GM21619 (cell line): ENCODE measurements at regions not wholly inside any gene's neighbourhood (a gene's known extent, or its start where the extent isn't known, plus 50 kb on each side); places are given as distances from the start of the nearest gene placed in this dataset.

Experiments used
- ATAC-seq: cut with Tn5 transposase; IDR thresholded peaks from one replicate; pipeline ENCODE4 v1.9.1; 2021; ENCODE audit not compliant: unreplicated experiment

DNA sequence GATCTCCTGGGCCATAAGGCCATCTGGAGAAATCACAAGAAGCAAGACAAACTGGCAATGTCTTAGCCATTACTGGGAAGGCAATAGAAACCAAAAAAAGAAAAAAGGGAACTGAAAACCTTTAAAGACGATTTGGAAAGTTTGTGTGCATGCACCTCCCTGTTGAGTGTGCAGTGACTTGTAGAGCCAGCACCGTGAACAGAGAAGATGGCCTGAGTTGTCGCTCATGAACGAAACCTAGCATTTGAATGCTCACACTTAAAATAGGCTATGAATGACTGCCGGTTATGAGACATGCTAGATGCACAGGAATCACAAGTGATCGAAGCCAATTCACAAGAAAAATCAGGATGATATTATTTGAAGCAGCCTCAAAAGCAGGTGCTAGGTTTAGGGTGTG is 151.3 kb upstream of the ADO start:
- ATAC-seq, result peak; percentile 83

DNA sequence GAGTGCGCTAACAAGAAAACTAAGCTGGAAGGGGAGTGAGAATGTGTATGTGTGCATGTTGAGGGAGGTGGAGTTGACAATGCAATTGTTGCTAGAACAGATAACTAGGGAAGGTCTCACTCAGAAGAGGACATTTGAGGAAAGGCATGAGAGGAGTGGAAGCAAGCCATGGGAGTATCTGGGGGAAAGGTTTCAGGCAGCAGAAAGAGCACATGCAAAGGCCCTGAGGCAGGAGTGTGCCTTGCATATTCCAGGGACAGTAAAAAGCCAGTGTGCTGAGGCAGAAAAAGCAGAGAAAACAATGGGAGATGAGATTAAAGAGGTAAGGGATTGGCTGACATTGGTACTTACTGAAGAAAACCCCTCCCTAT is 149.6 kb upstream of the ADO start:
- ATAC-seq, result no peak

DNA sequence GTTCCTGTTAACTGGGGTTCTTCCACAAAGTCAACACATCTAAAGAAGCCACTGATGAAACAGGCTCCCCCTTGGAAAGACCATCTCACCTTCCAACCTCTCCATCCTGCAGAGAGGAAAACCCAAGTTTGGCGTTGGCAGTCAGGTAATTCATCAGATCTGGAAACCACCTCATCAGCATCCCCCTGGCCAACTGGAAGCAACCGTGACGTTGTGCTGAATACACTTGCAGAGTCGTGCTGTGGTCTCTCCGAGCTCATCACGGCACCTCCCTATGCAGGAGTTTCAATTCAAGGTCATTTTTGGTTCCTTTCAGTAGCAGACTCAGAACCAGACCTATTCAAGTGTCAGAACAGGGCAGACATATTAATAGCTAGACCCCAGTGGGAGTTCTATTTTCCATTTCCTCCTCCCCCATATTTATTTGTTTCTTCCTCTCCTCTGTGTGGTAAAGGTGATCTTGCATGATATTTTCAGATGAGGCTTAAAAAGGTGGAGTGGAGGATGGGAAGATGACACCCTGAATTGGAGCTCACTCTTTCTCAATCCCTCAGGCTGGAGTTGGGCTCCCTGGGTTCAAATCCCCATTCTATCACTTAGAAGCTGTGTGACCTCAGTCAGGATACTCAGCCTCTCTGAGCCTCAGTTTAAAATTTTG is 149.1 kb upstream of the ADO start:
- peak; percentile 82 for ATAC-seq

DNA sequence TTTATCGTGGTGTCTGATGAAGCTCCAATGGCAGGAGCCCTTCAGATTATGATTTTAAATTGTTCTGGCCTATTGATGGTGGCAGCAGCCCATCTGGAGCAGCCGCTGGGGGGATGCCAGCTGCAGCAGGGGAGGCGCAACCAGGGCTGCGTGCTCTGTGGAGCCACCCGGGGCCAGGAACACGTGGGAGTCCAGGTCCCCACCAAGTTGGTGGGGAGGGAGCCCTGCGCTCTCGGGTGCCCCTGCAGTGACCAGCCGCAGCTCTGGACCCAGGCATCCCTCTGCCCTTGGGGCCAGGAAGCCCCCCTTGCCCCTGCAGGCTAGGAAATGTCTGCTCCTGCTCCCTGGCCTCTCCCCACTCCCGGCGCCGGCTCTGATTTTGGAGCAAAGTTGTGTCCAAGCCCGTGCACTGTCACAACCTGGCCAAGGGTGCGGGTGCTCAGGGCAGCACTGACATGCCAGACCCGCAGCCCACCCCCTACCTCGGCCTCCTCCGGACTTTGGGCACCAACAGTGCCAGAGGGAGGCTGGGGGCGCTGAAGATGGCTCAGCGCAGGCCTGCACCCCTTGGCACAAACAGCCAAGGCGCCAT is 147.2 kb upstream of the ADO start:
- ATAC-seq, result no peak

DNA sequence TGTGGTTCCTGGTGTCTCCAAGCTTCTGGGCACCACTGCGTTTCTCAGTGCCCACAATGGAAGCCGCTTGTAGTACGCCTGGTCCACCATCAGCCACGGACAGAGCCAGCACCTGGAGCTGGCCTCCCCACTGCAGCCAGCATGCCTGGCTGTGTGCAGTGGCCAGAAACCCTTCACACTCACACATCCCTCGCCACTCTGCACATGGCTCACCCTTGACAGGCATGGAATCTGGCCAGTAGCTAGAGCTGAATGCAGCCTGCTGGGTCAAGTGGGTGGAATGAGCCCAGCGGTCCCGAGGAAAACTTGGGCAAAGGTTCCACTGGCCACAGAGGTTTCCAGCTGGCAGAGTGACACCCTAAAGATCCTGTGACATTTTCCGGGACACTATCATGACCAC is 146.0 kb upstream of the ADO start:
- no peak for ATAC-seq

DNA sequence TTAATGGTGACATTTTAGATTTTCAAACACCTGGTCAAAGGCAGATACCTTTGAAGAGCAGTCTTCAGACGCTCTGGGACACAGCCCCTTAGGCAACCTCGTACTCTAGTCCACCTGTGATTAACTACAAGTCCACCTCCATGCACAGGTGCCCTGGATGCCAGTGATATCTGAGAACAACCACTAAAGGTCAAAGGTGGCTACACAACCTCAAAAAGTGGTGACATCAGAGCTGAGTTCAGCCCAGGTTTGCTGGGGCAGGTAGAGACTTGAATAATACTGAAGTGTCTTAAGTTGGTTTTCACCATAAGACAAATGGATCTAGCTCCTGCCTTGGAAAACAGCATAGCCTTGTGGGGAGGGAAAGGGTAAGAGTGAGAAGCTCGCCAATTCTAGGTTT is 143.4 kb upstream of the ADO start:
- no peak for ATAC-seq

DNA sequence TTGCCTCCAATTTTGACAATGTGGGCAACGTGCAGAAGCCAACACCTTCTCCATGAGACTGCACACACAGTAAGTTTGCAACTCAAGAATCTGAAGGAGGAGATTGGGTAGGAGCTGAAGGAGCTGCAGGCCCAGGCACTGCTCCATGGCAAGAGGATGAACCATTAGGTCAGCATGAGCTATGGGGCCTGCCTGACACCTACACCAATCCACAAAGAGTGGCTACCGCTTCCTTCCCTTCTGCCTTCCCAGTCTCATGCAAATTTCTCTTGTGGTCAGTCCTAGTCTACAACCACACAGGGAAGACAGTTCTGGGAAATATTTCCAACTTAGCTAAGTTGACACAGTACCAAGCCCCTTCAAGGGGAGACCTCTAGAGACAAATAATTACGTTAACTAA is 142.0 kb upstream of the ADO start:
- ATAC-seq, result no peak

DNA sequence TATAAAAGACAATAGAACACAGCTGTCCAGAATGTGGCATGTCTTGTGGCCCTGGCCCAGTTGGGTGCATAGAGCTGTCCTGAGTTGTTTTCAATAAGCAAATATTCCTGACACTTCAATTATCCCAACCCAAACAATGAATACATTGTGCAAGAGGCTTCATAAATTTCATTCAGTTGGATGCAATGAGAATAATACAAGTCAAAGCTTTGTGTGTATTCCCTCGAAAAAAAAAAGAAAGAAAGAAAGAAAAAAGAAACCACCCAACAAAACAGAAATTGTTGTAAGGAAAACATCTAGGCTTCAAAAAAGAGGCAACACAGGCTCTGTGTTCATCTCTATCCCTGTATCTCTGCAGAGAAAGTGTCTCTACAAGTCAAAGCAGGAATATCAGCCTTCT is 138.7 kb upstream of the ADO start:
- ATAC-seq, result no peak

DNA sequence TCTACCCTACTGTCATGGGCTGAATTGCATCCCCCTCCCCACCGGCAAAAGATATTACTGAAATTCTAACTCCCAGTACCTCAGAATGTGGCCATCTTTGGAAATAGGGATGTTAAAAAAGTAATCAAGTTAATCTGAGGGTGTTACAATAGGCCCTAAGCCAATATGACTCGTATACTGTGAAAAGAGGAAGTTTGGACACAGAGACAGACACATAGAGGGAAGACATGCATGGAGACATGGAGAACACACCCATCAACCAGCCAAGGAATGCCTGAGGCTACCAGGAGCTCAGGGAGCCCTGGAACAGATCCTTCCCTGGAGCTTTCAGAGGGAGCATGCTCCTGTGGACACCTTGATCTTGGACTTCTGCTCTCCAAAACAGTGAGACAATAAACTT is 138.2 kb upstream of the ADO start:
- no peak for ATAC-seq

DNA sequence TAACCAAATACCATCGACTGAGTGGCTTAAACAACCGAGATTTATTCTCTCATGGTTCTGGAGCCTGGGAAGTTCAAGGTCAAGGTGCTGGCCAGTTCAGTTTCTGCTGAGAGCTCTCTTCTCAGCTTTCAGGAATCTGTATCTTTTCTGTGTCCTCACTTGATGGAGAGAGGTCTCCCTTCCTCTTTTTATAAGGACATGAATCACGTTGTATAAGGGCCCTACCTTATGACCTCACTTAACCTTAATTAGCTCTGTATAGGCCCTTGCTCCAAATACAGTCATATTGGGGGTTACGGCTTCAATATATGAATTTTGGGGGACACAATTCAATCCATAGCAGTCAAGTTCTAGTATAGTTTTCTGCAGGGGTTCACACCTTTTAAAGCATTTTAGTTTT is 135.2 kb upstream of the ADO start:
- no peak for ATAC-seq

DNA sequence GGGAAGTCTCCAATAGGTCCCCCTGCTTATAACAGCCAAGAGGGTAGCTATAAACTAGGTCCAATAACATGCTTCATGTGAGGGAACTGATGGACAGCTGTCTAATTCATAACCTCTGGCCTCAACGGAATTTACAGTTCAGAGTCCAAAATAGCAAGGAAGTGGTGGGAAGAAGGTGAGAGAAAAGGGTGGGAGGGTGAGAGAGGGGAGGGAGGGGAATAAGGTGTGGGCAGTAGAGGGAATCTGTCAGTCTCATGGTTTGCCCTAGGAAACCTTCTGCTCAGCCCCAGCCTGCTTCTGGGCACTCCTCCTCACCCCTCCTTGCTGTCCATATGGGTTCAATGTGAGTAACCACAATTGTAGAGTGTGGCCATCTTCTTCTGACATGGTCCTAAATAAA is 133.4 kb upstream of the ADO start:
- no peak for ATAC-seq

DNA sequence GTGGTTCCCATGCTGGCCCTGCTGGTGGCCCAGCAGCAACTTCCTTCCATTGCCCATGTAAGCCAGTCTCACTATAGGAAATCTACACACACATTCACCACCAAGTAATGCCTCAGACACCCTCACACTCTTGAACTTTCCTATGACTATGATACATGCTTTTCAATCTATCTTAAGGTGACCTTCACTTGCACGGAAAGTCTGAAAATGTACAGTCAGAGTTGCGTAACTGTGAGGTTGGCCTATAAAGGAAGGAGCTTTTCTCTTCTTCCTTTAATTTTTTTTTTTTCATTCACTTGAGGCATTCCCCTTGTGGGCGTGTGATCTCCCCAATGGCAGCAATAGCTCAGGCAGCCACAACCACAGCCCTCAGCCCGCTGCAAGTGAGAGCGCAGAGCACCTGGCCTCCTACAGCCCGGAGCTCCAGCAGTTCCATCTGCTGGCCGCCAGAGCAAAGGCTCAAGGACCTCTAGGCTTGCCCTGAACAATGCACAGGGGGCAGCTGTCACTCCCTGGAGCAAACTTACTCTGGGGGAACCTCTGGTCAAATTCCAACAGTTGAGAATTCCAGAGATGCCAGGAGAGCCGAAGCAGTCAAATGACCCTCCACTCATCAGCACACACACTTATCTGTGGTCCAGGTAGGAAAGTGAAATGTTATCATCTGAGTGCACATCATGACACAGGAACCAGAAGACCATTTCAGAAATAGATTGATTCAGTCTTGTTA is 123.1 kb upstream of the ADO start:
- peak; percentile 92 for ATAC-seq

DNA sequence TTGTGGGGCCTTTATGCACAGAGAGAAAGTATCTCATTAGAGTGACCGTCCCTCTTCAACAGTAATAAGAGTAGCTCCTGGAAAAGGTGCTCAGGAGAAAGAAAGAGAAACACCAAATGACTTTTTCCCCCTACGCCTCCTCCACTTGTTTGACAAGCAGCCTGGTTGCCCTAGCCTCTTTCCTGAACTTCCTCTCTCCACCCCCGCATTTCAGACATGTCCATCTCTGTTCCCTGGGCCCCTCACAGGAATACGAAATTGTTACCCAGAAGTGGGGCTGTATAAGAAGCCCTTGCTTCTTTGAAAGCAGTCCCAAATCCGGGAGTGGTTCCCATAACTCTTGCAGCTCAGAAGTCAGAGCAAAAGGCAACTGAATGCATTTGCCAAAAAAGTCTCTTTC is 119.6 kb upstream of the ADO start:
- no peak for ATAC-seq

DNA sequence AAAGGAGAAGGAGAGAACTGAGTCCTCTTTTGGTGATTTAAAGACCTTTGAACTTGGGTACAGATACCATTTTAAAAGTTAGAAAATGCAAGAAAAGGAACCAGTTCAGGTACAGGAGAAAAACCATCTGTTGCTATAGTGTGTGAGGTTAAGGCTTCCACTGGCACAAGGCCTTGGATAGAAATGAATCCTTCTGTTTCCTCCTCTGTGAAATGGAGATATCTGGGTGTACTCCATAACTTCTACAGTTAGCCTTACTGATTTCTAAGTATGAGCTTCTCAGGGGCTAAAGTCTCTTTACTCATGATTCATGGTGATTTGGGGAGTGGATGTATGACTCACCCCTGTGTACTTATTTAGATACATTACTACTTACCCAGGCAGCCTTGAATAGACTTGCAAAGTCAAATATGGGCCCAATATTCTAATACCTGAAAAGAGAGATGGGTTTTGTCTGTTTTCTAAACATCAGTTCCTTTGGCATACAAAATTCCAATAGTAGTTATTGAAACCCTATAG is 117.2 kb upstream of the ADO start:
- no peak for ATAC-seq

DNA sequence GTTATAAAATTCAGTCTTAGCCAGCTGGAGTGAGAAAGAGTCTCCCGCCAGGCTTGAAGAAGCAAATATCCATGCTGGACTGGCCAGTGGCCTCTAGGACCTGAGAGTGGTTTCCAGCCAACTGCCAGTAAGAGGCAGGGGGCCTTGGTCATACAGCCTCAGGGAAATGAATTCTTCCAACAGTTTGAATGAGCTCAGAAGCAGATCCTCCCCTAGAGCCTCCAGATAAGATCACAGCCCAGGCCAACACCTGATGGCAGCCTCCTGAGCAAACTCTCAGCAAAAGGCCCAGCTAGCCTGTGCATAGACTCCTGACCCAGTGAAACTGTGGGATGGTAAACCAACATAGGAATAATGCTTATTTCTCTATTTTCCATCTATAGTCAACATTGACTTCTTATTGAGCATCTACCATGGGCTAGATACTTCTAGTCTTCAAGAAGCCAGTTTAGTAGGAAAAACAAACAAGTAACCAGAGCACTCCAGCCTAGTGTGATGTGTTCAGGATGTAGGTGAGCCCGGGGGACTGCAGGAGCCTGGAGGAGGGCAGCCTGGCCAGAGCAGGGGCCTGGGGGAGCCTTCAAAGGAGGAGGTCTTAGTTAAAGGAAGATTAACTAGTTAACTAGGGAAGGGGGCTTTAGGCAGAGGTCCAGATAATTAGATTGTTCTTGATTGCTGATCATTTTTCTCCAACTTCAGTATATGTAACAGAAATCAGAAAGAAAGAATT is 115.4 kb upstream of the ADO start:
- no peak for ATAC-seq

DNA sequence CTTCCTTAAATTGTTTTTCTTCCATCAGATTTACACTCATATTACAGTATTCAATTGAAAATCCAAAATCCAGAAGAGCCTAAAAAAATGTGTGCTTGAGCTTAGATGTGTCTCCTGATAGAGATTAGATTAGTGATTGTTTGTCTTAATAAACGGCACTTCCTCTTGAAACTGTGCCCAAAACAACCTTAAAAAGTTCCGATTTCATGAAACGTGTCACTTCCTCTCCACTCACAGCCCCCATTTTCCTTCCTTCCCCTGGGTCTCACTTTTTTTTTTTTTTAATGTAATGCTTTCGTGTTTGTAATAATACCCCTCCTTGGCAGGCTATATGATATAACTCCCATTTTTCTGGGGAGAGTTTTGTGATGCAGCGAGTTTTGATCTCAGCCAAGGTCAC is 114.8 kb upstream of the ADO start:
- ATAC-seq, result peak; percentile 54

DNA sequence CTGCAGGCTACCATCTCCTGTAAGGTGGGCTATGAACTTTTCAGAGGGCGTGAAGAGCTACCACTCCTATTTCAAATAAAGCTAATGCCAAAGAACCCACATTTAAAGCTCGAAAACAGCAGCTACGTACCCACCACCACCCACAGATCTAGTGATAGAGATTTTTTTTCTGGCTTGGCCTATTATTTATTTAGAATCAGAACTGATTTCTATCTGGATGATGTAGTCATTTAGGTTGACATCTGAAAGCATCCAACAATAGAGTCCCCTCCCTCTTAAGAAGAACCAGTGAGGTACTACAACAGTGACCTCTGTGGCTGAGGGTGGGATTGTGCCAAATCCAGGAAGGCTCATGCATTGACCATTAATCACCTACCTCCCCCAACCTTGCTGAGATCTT is 113.8 kb upstream of the ADO start:
- no peak for ATAC-seq

DNA sequence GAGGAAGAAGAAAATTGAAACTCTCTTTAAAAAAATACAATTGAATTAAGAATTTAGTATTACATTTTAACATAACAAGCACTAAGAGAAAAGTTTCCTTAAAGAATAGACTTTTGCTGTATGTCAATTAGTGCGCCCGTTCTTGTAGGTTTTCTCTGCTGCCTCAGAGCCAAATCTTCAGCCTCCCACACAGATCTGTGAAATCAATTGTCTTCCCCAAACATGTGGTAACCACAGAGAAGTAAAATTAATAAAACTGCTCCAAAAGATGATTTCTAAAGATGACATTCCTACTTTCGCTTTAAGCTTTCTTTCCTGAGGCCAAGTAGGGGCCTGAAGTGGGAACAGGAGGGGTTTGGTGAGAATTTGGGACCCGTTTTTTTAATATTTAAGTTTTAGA is 113.2 kb upstream of the ADO start:
- no peak for ATAC-seq

DNA sequence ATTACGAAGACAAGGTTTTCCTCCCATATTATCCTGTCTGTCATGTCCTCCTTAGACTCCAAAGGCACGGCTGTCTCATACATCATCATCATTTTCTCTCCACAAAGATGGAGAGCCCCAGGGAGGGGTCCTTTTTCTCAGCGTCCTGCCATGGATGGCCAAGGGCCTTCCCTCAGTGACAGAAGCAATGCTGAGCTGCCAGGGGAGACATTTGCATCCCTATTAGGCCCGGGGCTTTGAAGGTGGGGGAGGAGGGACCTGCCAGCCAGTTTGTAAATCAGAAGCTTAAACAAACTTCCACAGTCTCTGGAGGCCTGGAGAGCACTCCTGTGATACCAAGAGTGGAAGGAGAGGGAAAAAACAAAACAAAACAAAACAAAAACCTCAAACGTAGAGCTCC is 112.4 kb upstream of the ADO start:
- no peak for ATAC-seq

DNA sequence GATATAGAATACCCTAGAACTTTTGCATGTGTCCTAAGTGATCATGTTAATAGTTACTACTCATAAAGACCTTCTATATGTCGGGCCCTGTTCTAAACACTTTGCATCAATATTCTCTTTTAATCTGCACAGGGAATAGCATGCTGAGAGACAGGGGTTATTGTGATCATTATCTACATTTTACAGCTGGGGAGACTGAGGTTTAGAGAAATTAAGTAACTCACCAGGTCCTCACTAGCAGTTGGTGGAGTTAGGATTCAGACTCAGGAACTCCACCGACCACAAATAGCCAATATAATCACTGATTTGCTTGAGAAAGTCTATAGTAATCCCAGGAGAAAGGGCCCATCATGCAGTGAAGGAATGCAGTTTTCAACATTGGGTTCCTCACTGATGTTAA is 111.2 kb upstream of the ADO start:
- no peak for ATAC-seq

DNA sequence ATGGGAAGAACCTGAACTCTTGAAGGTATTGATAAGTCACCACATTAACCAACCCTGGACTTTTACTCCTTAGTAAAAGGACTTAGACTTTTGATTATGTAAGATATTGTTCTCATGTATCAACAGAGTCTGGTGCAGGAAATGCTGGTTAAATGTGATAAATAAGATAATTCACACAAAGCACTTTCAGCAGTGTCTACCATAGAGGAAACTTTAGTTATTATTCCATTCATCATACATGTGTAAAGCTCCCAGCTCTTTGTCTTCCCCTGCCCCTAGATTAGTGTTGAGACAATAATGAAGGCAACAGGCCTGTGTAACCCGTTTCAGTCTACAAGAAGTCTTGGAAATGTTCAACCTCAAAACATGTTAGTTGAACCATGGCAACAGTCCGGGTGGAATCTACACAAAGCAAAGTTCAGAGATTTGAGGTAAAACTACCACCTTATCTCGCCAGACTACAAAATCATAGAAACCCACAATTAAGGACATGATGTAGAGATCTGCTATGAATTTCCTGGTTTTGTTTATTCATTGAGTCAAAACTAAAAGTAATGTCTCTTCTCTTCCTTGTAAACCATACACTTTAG is 109.9 kb upstream of the ADO start:
- ATAC-seq, result no peak
